HCT116 (cell line): ENCODE measurements at regions not wholly inside any gene's neighbourhood (a gene's known extent, or its start where the extent isn't known, plus 50 kb on each side); places are given as distances from the start of the nearest gene placed in this dataset.

Experiments used
- ATAC-seq: fragments of 200-7000 bp; cut with Tn5 transposase; 2 replicates; pipeline ENCODE4 v1.9.1; 2020; ENCODE audit warnings: mild to moderate bottlenecking, moderate library complexity
- BruUV-seq: library from RNA; stranded (reverse); fragments of 400-500 nt; replicated peaks from 2 replicates; lab custom pipeline; 2021; lab: Mats Ljungman, UMichigan
- CTCF ChIA-PET: fragments of 300-600 bp; sonication (Branson Sonifier 250); formaldehyde crosslinking; loops from one replicate; lab custom pipeline; 2021; ENCODE audit warnings: antibody characterized with exemption; lab: Charles Lee
- POLR2A ChIA-PET: fragments of 300-600, 350-600 bp; sonication (Branson Sonifier 250); formaldehyde crosslinking; loops from one replicate; lab custom pipeline; 2021; ENCODE audit warnings: antibody characterized with exemption; lab: Charles Lee
- RAD21 ChIA-PET, 2 experiments: fragments of 300-600 bp; sonication (Branson Sonifier 250); formaldehyde crosslinking; loops; one replicate each; lab custom pipeline; 2023; ENCODE audit warnings: low total read pairs in 2 of 2; ENCODE audit not compliant: uncharacterized antibody in 2 of 2, unreplicated experiment in 2 of 2, low non-redundant PET in 1 of 2; lab: Charles Lee
- DNase-seq: peaks from one replicate; pipeline ENCODE4 v3.0.0-alpha.2; 2010; ENCODE audit warnings: low read depth, low spot score
- H2AFZ ChIP-seq: fragments of 200-600 bp; shearing (Covaris generic), sonication (generic); 2 replicates; pipeline ENCODE4 v1.6.1; 2017; ENCODE audit warnings: low read depth, mixed run types, mixed read lengths, antibody characterized with exemption, low read length; ENCODE audit not compliant: poor library complexity, severe bottlenecking
- H3K27ac ChIP-seq: 2 replicates; pipeline ENCODE4 v1.5.1; 2012; ENCODE audit warnings: low read depth, low read length
- H3K27me3 ChIP-seq: fragments of 200-600 bp; sonication (generic); 2 replicates; pipeline ENCODE4 v1.6.1; 2016; ENCODE audit warnings: mixed run types, low read length, mixed read lengths; ENCODE audit not compliant: insufficient read depth
- H3K36me3 ChIP-seq, 2 experiments: fragments of 200-500 bp in 1 of 2; fragments of 200-600 bp in 1 of 2; sonication (Bioruptor generic) in 1 of 2; sonication (generic) in 1 of 2; 2 replicates each; pipeline versions ENCODE4 v1.5.1 to v1.6.1; 2014 to 2016; ENCODE audit warnings: low read length in 2 of 2, inconsistent platforms in 1 of 2, mixed read lengths in 1 of 2, mixed run types in 1 of 2; ENCODE audit not compliant: insufficient read depth in 2 of 2, control insufficient read depth in 1 of 2
- H3K4me1 ChIP-seq, 2 experiments: fragments of 200-600 bp in 1 of 2; sonication (generic) in 1 of 2; 2 replicates each; pipeline versions ENCODE4 v1.5.1 to v1.6.1; 2012 to 2017; ENCODE audit warnings: low read length in 2 of 2, inconsistent platforms in 1 of 2, mild to moderate bottlenecking in 1 of 2, mixed read lengths in 1 of 2, mixed run types in 1 of 2, moderate library complexity in 1 of 2; ENCODE audit not compliant: insufficient read depth in 2 of 2, control insufficient read depth in 1 of 2
- H3K4me2 ChIP-seq: fragments of 200-600 bp; sonication (generic); 2 replicates; pipeline ENCODE4 v1.6.1; 2017; ENCODE audit warnings: mixed run types, low read length, mixed read lengths
- H3K4me3 ChIP-seq, 2 experiments: fragments of 200-600 bp in 1 of 2; sonication (generic) in 1 of 2; replicated peaks in 1 of 2; 2 replicates each; pipeline ENCODE4 v1.5.1; 2011 to 2016; ENCODE audit warnings: low read length in 2 of 2, control low read depth in 1 of 2, low read depth in 1 of 2, mild to moderate bottlenecking in 1 of 2, mixed read lengths in 1 of 2, mixed run types in 1 of 2
- H3K79me2 ChIP-seq: fragments of 200-600 bp; sonication (generic); 2 replicates; pipeline ENCODE4 v1.6.1; 2017; ENCODE audit warnings: mild to moderate bottlenecking, mixed run types, low read length, moderate library complexity, mixed read lengths; ENCODE audit not compliant: insufficient read depth
- H3K9ac ChIP-seq: fragments of 200-600 bp; sonication (generic); 2 replicates; pipeline ENCODE4 v1.6.1; 2016; ENCODE audit warnings: low read length, mixed read lengths
- H3K9me2 ChIP-seq: fragments of 200-600 bp; sonication (generic), shearing (Covaris generic); 2 replicates; pipeline ENCODE4 v1.6.1; 2017; ENCODE audit warnings: mixed run types, mild to moderate bottlenecking, moderate library complexity; ENCODE audit not compliant: insufficient read depth
- H3K9me3 ChIP-seq, 2 experiments: fragments of 200-500 bp in 1 of 2; fragments of 200-600 bp in 1 of 2; sonication (Bioruptor generic) in 1 of 2; sonication (generic) in 1 of 2; 2 replicates each; pipeline ENCODE4 v1.6.1; 2014 to 2017; ENCODE audit warnings: low read length in 2 of 2, mixed read lengths in 2 of 2, inconsistent platforms in 1 of 2, low read depth in 1 of 2, mild to moderate bottlenecking in 1 of 2, mixed run types in 1 of 2, moderate library complexity in 1 of 2; ENCODE audit not compliant: control insufficient read depth in 1 of 2, insufficient read depth in 1 of 2
- H4K20me1 ChIP-seq: fragments of 200-600 bp; sonication (generic), shearing (Covaris generic); 2 replicates; pipeline ENCODE4 v1.6.1; 2017; ENCODE audit warnings: mixed run types, mild to moderate bottlenecking, moderate library complexity; ENCODE audit not compliant: insufficient read depth
- CBX3 ChIP-seq: IDR thresholded peaks from 2 replicates; pipeline ENCODE4 v1.6.1; 2012; ENCODE audit warnings: low read depth
- CEBPB ChIP-seq: IDR thresholded peaks from 2 replicates; pipeline ENCODE4 v1.6.1; 2012; ENCODE audit warnings: low read depth
- ELF1 ChIP-seq: IDR thresholded peaks from 2 replicates; pipeline ENCODE4 v1.6.1; 2012; ENCODE audit warnings: low read depth, borderline replicate concordance
- EZH2 ChIP-seq: fragments of 200-600 bp; sonication (generic); IDR thresholded peaks from 2 replicates; pipeline ENCODE4 v1.6.1; 2017; ENCODE audit warnings: antibody characterized with exemption, mixed run types
- EZH2phosphoT487 ChIP-seq: fragments of 200-600 bp; IDR thresholded peaks from 2 replicates; pipeline ENCODE4 v1.6.1; 2018; ENCODE audit warnings: antibody characterized with exemption, borderline replicate concordance
- FOSL1 ChIP-seq: IDR thresholded peaks from 2 replicates; pipeline ENCODE4 v1.6.1; 2012; ENCODE audit warnings: low read depth
- JUND ChIP-seq: IDR thresholded peaks from 2 replicates; pipeline ENCODE4 v1.6.1; 2012
- POLR2A ChIP-seq: IDR thresholded peaks from 2 replicates; pipeline ENCODE4 v1.7.0; 2011; ENCODE audit warnings: borderline replicate concordance; ENCODE audit not compliant: insufficient read depth, insufficient read length; ENCODE audit errors: extremely low read depth
- POLR2AphosphoS5 ChIP-seq: IDR thresholded peaks from 2 replicates; pipeline ENCODE4 v1.6.1; 2011; ENCODE audit warnings: mild to moderate bottlenecking, low read depth, low read length, moderate library complexity
- RAD21 ChIP-seq: IDR thresholded peaks from 2 replicates; pipeline ENCODE4 v1.6.1; 2012; ENCODE audit warnings: low read depth, mild to moderate bottlenecking
- SP1 ChIP-seq: IDR thresholded peaks from 2 replicates; pipeline ENCODE4 v1.6.1; 2012; ENCODE audit warnings: low read depth
- SRF ChIP-seq: IDR thresholded peaks from 2 replicates; pipeline ENCODE4 v1.6.1; 2012; ENCODE audit warnings: low read depth
- TCF7L2 ChIP-seq: IDR thresholded peaks from 2 replicates; pipeline ENCODE4 v1.7.0; 2011; ENCODE audit warnings: borderline replicate concordance, inconsistent platforms; ENCODE audit not compliant: insufficient read depth, insufficient read length; ENCODE audit errors: extremely low read depth
- YY1 ChIP-seq: IDR thresholded peaks from 2 replicates; pipeline ENCODE4 v1.6.1; 2011; ENCODE audit warnings: low read length, low read depth, moderate library complexity, mild to moderate bottlenecking; ENCODE audit not compliant: insufficient replicate concordance; ENCODE audit errors: extremely low read depth
- ZBTB33 ChIP-seq: IDR thresholded peaks from 2 replicates; pipeline ENCODE4 v1.6.1; 2011; ENCODE audit warnings: mild to moderate bottlenecking, low read length, moderate library complexity; ENCODE audit not compliant: insufficient replicate concordance; ENCODE audit errors: extremely low read depth
- intact Hi-C: fragments of 100-400 bp; cut with micrococcal nuclease; formaldehyde crosslinking; loops from 2 replicates; pipeline ENCODE4 v1.10.0; 2022
- TF ChIP-seq, protein P1 (sequence below), 3 experiments: fragments of 200-600 bp in 1 of 3; sonication (generic) in 1 of 3; IDR thresholded peaks in 2 of 3; conservative IDR thresholded peaks in 1 of 3; 2 replicates each; pipeline ENCODE4 v1.5.1; 2012 to 2017; ENCODE audit warnings: low read depth in 2 of 3, low read length in 2 of 3, antibody characterized with exemption in 1 of 3, borderline replicate concordance in 1 of 3, control low read depth in 1 of 3, mild to moderate bottlenecking in 1 of 3, mixed read lengths in 1 of 3, mixed run types in 1 of 3, moderate library complexity in 1 of 3; ENCODE audit not compliant: insufficient read depth in 1 of 3
- TF ChIP-seq, protein P2 (sequence below): IDR thresholded peaks from 2 replicates; pipeline ENCODE4 v1.6.1; 2012; ENCODE audit warnings: low read depth

- no peak overlapping the region for H2AFZ ChIP-seq
- no peak overlapping the region for H3K27ac ChIP-seq
- no peak overlapping the region for H3K9ac ChIP-seq
- no peaks in the 10 kb centered on the region; the same call in 1 of the 2 replicates for H3K79me2 ChIP-seq
- H3K36me3 ChIP-seq: no peaks in the 10 kb centered on the region
- CTCF ChIA-PET: no interaction called here
- no peak for ATAC-seq
- RAD21 ChIA-PET: no interaction called here
- intact Hi-C loops: no loop called here
- peaks cover 16% of the 10 kb centered on the region in 2 experiments for H3K4me1 ChIP-seq
- H3K4me2 ChIP-seq: no peak overlapping the region
- no peak for DNase-seq
- H3K27me3 ChIP-seq: no peaks in the 10 kb centered on the region
- H3K4me3 ChIP-seq: no peak overlapping the region
- no peaks in the 10 kb centered on the region for H4K20me1 ChIP-seq
- POLR2A ChIA-PET: no interaction called here
- TF ChIP-seq SRF (no peak), SP1 (no peak), FOSL1 (no peak), EZH2 (no peak), POLR2A (no peak), TCF7L2 (no peak), EZH2phosphoT487 (no peak), POLR2AphosphoS5 (no peak), CEBPB (no peak), ZBTB33 (no peak), ELF1 (no peak), CBX3 (no peak), RAD21 (no peak), JUND (no peak), YY1 (no peak)
- TF ChIP-seq, protein P1, sequence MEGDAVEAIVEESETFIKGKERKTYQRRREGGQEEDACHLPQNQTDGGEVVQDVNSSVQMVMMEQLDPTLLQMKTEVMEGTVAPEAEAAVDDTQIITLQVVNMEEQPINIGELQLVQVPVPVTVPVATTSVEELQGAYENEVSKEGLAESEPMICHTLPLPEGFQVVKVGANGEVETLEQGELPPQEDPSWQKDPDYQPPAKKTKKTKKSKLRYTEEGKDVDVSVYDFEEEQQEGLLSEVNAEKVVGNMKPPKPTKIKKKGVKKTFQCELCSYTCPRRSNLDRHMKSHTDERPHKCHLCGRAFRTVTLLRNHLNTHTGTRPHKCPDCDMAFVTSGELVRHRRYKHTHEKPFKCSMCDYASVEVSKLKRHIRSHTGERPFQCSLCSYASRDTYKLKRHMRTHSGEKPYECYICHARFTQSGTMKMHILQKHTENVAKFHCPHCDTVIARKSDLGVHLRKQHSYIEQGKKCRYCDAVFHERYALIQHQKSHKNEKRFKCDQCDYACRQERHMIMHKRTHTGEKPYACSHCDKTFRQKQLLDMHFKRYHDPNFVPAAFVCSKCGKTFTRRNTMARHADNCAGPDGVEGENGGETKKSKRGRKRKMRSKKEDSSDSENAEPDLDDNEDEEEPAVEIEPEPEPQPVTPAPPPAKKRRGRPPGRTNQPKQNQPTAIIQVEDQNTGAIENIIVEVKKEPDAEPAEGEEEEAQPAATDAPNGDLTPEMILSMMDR (IDR thresholded peaks at IDR 0.05 in 2 of 3, conservative IDR thresholded peaks at IDR 0.05 in 1 of 3; ENCODE audit: borderline replicate concordance in 1 of 3, insufficient read depth in 1 of 3, low read depth in 2 of 3, low read length in 2 of 3): no peak
- TF ChIP-seq, protein P2, sequence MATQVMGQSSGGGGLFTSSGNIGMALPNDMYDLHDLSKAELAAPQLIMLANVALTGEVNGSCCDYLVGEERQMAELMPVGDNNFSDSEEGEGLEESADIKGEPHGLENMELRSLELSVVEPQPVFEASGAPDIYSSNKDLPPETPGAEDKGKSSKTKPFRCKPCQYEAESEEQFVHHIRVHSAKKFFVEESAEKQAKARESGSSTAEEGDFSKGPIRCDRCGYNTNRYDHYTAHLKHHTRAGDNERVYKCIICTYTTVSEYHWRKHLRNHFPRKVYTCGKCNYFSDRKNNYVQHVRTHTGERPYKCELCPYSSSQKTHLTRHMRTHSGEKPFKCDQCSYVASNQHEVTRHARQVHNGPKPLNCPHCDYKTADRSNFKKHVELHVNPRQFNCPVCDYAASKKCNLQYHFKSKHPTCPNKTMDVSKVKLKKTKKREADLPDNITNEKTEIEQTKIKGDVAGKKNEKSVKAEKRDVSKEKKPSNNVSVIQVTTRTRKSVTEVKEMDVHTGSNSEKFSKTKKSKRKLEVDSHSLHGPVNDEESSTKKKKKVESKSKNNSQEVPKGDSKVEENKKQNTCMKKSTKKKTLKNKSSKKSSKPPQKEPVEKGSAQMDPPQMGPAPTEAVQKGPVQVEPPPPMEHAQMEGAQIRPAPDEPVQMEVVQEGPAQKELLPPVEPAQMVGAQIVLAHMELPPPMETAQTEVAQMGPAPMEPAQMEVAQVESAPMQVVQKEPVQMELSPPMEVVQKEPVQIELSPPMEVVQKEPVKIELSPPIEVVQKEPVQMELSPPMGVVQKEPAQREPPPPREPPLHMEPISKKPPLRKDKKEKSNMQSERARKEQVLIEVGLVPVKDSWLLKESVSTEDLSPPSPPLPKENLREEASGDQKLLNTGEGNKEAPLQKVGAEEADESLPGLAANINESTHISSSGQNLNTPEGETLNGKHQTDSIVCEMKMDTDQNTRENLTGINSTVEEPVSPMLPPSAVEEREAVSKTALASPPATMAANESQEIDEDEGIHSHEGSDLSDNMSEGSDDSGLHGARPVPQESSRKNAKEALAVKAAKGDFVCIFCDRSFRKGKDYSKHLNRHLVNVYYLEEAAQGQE: no peak
- no peaks in the 10 kb centered on the region for H3K9me2 ChIP-seq
- BruUV-seq: no TSS peak
- H3K9me3 ChIP-seq: no peaks in the 10 kb centered on the region
Measured at GRCh38 chr3:82058809-82059208, 297.4 kb upstream of the GBE1 start.
